ENCODE measurements at regions not wholly inside any gene's neighbourhood (a gene's known extent, or its start where the extent isn't known, plus 50 kb on each side); places are given as distances from the start of the nearest gene placed in this dataset.
A peak's percentile ranks its signal among the peaks of the same experiment; 100 is the strongest.

- no peak overlapping the region for H3K23ac ChIP-seq (ENCODE audit: low read length)
- no peak overlapping the region for H2AFZ ChIP-seq (ENCODE audit: insufficient read depth, low read length, poor library complexity)
- no peak overlapping the region for H3K4me3 ChIP-seq (ENCODE audit: low read depth, low read length)
- no peak overlapping the region for H3K4me2 ChIP-seq (ENCODE audit: low read length)
- no peak for DNase-seq
- H3K18ac ChIP-seq (ENCODE audit: low read length) = no peak overlapping the region
- no peak overlapping the region for H2BK5ac ChIP-seq (ENCODE audit: low read depth, low read length, poor library complexity)
- H4K12ac ChIP-seq (ENCODE audit: low read depth, low read length) = no peak overlapping the region
- no CpG with 5 or more reads among the region's 18 CpGs for WGBS (ENCODE audit: extremely low coverage, insufficient coverage, insufficient read length)
- no peak overlapping the region for H3K14ac ChIP-seq (ENCODE audit: low read length)
- H3K36me3 ChIP-seq (ENCODE audit: control insufficient read depth in 1 of 2, insufficient read depth in 2 of 2, low read length in 2 of 2) = no peaks in the 10 kb centered on the region
- H4K8ac ChIP-seq (ENCODE audit: low read depth, low read length) = no peak overlapping the region
- peaks cover 5 to 9% of the 10 kb centered on the region in 2 experiments for H3K4me1 ChIP-seq (ENCODE audit: control insufficient read depth in 1 of 2, insufficient read depth in 2 of 2, low read length in 2 of 2)
- H2AK5ac ChIP-seq (ENCODE audit: low read length) = no peak overlapping the region
- H3K27ac ChIP-seq (ENCODE audit: low read depth, low read length) = no peak overlapping the region
- H3K9me3 ChIP-seq (ENCODE audit: insufficient read depth, low read depth, low read length) = peaks cover 2% of the 10 kb centered on the region
- H3K79me2 ChIP-seq (ENCODE audit: control insufficient read depth, insufficient read depth, low read length, poor library complexity) = no peaks in the 10 kb centered on the region
- no peak overlapping the region for H2BK12ac ChIP-seq (ENCODE audit: low read length)
- no peak overlapping the region for H3K4ac ChIP-seq (ENCODE audit: low read depth, low read length)
- no peak overlapping the region for H3K9ac ChIP-seq (ENCODE audit: low read length)
- H4K91ac ChIP-seq (ENCODE audit: low read depth, low read length) = no peak overlapping the region
- H3K27me3 ChIP-seq (ENCODE audit: insufficient read depth, low read length) = peaks cover 2% of the 10 kb centered on the region
- H3K79me1 ChIP-seq (ENCODE audit: low read length) = no peaks in the 10 kb centered on the region
- H2BK120ac ChIP-seq (ENCODE audit: insufficient read depth, low read length, poor library complexity) = no peak overlapping the region
Observed at GRCh38 chr20:59414936-59415623, 114.7 kb downstream of the EDN3 start.

GRCh38 chr20:59416916-59417315 lies 116.5 kb downstream of the EDN3 start:
- H3K4me2 ChIP-seq (ENCODE audit: low read length) = no peak overlapping the region
- no peaks in the 10 kb centered on the region for H3K79me1 ChIP-seq (ENCODE audit: low read length)
- H2BK12ac ChIP-seq (ENCODE audit: low read length) = no peak overlapping the region
- H2BK5ac ChIP-seq (ENCODE audit: low read depth, low read length, poor library complexity) = no peak overlapping the region
- no peak overlapping the region for H3K27ac ChIP-seq (ENCODE audit: low read depth, low read length)
- H3K9me3 ChIP-seq (ENCODE audit: insufficient read depth, low read depth, low read length) = peaks cover 2% of the 10 kb centered on the region
- no peak overlapping the region for H4K91ac ChIP-seq (ENCODE audit: low read depth, low read length)
- H2BK120ac ChIP-seq (ENCODE audit: insufficient read depth, low read length, poor library complexity) = no peak overlapping the region
- no peak overlapping the region for H4K8ac ChIP-seq (ENCODE audit: low read depth, low read length)
- no peak overlapping the region for H3K4me3 ChIP-seq (ENCODE audit: low read depth, low read length)
- no peaks in the 10 kb centered on the region for H3K79me2 ChIP-seq (ENCODE audit: control insufficient read depth, insufficient read depth, low read length, poor library complexity)
- no peak overlapping the region for H3K9ac ChIP-seq (ENCODE audit: low read length)
- no peak overlapping the region for H3K23ac ChIP-seq (ENCODE audit: low read length)
- H3K4me1 ChIP-seq (ENCODE audit: control insufficient read depth in 1 of 2, insufficient read depth in 2 of 2, low read length in 2 of 2) = peaks cover 6 to 9% of the 10 kb centered on the region in 2 experiments
- H2AFZ ChIP-seq (ENCODE audit: insufficient read depth, low read length, poor library complexity) = no peak overlapping the region
- H3K36me3 ChIP-seq (ENCODE audit: control insufficient read depth in 1 of 2, insufficient read depth in 2 of 2, low read length in 2 of 2) = no peaks in the 10 kb centered on the region
- H3K27me3 ChIP-seq (ENCODE audit: insufficient read depth, low read length) = peaks cover 2% of the 10 kb centered on the region
- no peak for DNase-seq
- H3K4ac ChIP-seq (ENCODE audit: low read depth, low read length) = no peak overlapping the region
- no peak overlapping the region for H3K14ac ChIP-seq (ENCODE audit: low read length)
- WGBS (ENCODE audit: extremely low coverage, insufficient coverage, insufficient read length) = no CpG with 5 or more reads among the region's 5 CpGs
- H3K18ac ChIP-seq (ENCODE audit: low read length) = no peak overlapping the region
- H4K12ac ChIP-seq (ENCODE audit: low read depth, low read length) = no peak overlapping the region
- no peak overlapping the region for H2AK5ac ChIP-seq (ENCODE audit: low read length)

DNA sequence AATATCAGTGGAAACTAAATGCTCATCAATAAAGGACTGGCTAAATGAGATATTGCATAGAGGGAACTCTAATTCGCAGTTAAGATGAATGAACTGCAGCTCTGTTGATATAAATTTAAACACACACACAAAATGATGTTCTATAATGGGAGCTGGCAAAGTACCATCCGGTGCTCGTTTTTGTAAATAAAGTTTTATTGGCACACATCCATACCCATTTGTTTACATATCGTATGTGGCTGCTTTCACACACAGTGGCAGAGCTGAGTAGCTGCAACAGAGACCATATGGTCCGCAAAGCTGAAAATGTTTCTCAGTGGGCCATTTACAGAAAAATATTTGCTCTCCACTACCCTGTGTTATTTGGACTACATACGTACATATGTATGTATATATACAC lies 120.7 kb downstream of the EDN3 start:
- no peak overlapping the region for H4K12ac ChIP-seq (ENCODE audit: low read depth, low read length)
- no peak overlapping the region for H3K23ac ChIP-seq (ENCODE audit: low read length)
- no peak overlapping the region for H4K91ac ChIP-seq (ENCODE audit: low read depth, low read length)
- no peak overlapping the region for H2BK120ac ChIP-seq (ENCODE audit: insufficient read depth, low read length, poor library complexity)
- no peak overlapping the region for H3K14ac ChIP-seq (ENCODE audit: low read length)
- no peaks in the 10 kb centered on the region for H3K79me2 ChIP-seq (ENCODE audit: control insufficient read depth, insufficient read depth, low read length, poor library complexity)
- H4K8ac ChIP-seq (ENCODE audit: low read depth, low read length) = no peak overlapping the region
- H2AK5ac ChIP-seq (ENCODE audit: low read length) = no peak overlapping the region
- no peak overlapping the region for H3K4ac ChIP-seq (ENCODE audit: low read depth, low read length)
- no peak overlapping the region for H2BK5ac ChIP-seq (ENCODE audit: low read depth, low read length, poor library complexity)
- no peaks in the 10 kb centered on the region for H3K36me3 ChIP-seq (ENCODE audit: control insufficient read depth in 1 of 2, insufficient read depth in 2 of 2, low read length in 2 of 2)
- no CpG with 5 or more reads among the region's 6 CpGs for WGBS (ENCODE audit: extremely low coverage, insufficient coverage, insufficient read length)
- no peak overlapping the region for H3K27ac ChIP-seq (ENCODE audit: low read depth, low read length)
- H3K4me2 ChIP-seq (ENCODE audit: low read length) = no peak overlapping the region
- peaks cover 9% of the 10 kb centered on the region for H3K9me3 ChIP-seq (ENCODE audit: insufficient read depth, low read depth, low read length)
- H3K4me3 ChIP-seq (ENCODE audit: low read depth, low read length) = no peak overlapping the region
- no peak for DNase-seq
- H2BK12ac ChIP-seq (ENCODE audit: low read length) = no peak overlapping the region
- H2AFZ ChIP-seq (ENCODE audit: insufficient read depth, low read length, poor library complexity) = no peak overlapping the region
- no peaks in the 10 kb centered on the region for H3K79me1 ChIP-seq (ENCODE audit: low read length)
- H3K18ac ChIP-seq (ENCODE audit: low read length) = no peak overlapping the region
- H3K9ac ChIP-seq (ENCODE audit: low read length) = no peak overlapping the region
- peaks cover 13 to 15% of the 10 kb centered on the region in 2 experiments for H3K4me1 ChIP-seq (ENCODE audit: control insufficient read depth in 1 of 2, insufficient read depth in 2 of 2, low read length in 2 of 2)
- H3K27me3 ChIP-seq (ENCODE audit: insufficient read depth, low read length) = no peaks in the 10 kb centered on the region

GRCh38 chr20:59421920-59422637 lies 121.7 kb downstream of the EDN3 start:
- Histone ChIP-seq H3K4me1 (ENCODE audit: control insufficient read depth in 1 of 2, insufficient read depth in 2 of 2, low read length in 2 of 2) (peaks cover 13 to 15% of the 10 kb centered on the region in 2 experiments), H3K27ac (ENCODE audit: low read depth, low read length) (peak overlapping the region; percentile 16), H3K14ac (ENCODE audit: low read length) (no peak overlapping the region), H3K18ac (ENCODE audit: low read length) (no peak overlapping the region), H3K4me2 (ENCODE audit: low read length) (peak overlapping the region; percentile 13), H3K27me3 (ENCODE audit: insufficient read depth, low read length) (no peaks in the 10 kb centered on the region), H3K9me3 (ENCODE audit: insufficient read depth, low read depth, low read length) (peaks cover 7% of the 10 kb centered on the region), H3K4ac (ENCODE audit: low read depth, low read length) (no peak overlapping the region), H4K12ac (ENCODE audit: low read depth, low read length) (no peak overlapping the region), H4K91ac (ENCODE audit: low read depth, low read length) (no peak overlapping the region), H2AK5ac (ENCODE audit: low read length) (no peak overlapping the region), H3K79me1 (ENCODE audit: low read length) (no peaks in the 10 kb centered on the region), H3K23ac (ENCODE audit: low read length) (no peak overlapping the region), H4K8ac (ENCODE audit: low read depth, low read length) (no peak overlapping the region), H2BK120ac (ENCODE audit: insufficient read depth, low read length, poor library complexity) (no peak overlapping the region), H3K9ac (ENCODE audit: low read length) (no peak overlapping the region), H2AFZ (ENCODE audit: insufficient read depth, low read length, poor library complexity) (no peak overlapping the region), H2BK12ac (ENCODE audit: low read length) (no peak overlapping the region), H3K36me3 (ENCODE audit: control insufficient read depth in 1 of 2, insufficient read depth in 2 of 2, low read length in 2 of 2) (no peaks in the 10 kb centered on the region), H2BK5ac (ENCODE audit: low read depth, low read length, poor library complexity) (no peak overlapping the region), H3K79me2 (ENCODE audit: control insufficient read depth, insufficient read depth, low read length, poor library complexity) (no peaks in the 10 kb centered on the region), H3K4me3 (ENCODE audit: low read depth, low read length) (no peak overlapping the region)
- no peak for DNase-seq
- WGBS (ENCODE audit: extremely low coverage, insufficient coverage, insufficient read length) = no CpG with 5 or more reads among the region's 13 CpGs
